H9 (cell line): ENCODE measurements at regions not wholly inside any gene's neighbourhood (a gene's known extent, or its start where the extent isn't known, plus 50 kb on each side); places are given as distances from the start of the nearest gene placed in this dataset.
A peak's percentile ranks its signal among the peaks of the same experiment; 100 is the strongest.

Source experiments
- DNase-seq: peaks from one replicate; pipeline ENCODE4 v3.0.0-alpha.2; 2017
- H2AFZ ChIP-seq: one replicate; pipeline ENCODE4 v1.6.1; 2013; ENCODE audit warnings: mild to moderate bottlenecking, low read length, control low read depth, moderate library complexity
- H2AK5ac ChIP-seq: 2 replicates; pipeline ENCODE4 v1.6.1; 2013; ENCODE audit warnings: low read length, control low read depth, mixed read lengths; ENCODE audit not compliant: insufficient read length
- H2BK120ac ChIP-seq: one replicate; pipeline ENCODE4 v1.6.1; 2013; ENCODE audit warnings: low read depth, mild to moderate bottlenecking, low read length, control low read depth, inconsistent platforms; ENCODE audit not compliant: poor library complexity, severe bottlenecking
- H2BK12ac ChIP-seq: 2 replicates; pipeline ENCODE4 v1.6.1; 2013; ENCODE audit warnings: low read length, control low read depth, mixed read lengths, low read depth; ENCODE audit not compliant: insufficient read length
- H2BK15ac ChIP-seq: 2 replicates; pipeline ENCODE4 v1.6.1; 2013; ENCODE audit warnings: low read depth, low read length, control low read depth
- H2BK20ac ChIP-seq: one replicate; pipeline ENCODE4 v1.6.1; 2013; ENCODE audit warnings: low read depth, mild to moderate bottlenecking, low read length, control low read depth, inconsistent platforms; ENCODE audit not compliant: poor library complexity, severe bottlenecking
- H2BK5ac ChIP-seq: 2 replicates; pipeline ENCODE4 v1.6.1; 2013; ENCODE audit warnings: low read length, control low read depth, mixed read lengths; ENCODE audit not compliant: insufficient read length
- H3K14ac ChIP-seq: 2 replicates; pipeline ENCODE4 v1.6.1; 2013; ENCODE audit warnings: low read length, control low read depth; ENCODE audit not compliant: insufficient read depth
- H3K18ac ChIP-seq: 2 replicates; pipeline ENCODE4 v1.6.1; 2013; ENCODE audit warnings: low read depth, mild to moderate bottlenecking, mixed read lengths, low read length, control low read depth; ENCODE audit not compliant: insufficient read length
- H3K23ac ChIP-seq: 2 replicates; pipeline ENCODE4 v1.6.1; 2013; ENCODE audit warnings: low read length, control low read depth, mixed read lengths, low read depth; ENCODE audit not compliant: insufficient read length
- H3K23me2 ChIP-seq: 2 replicates; pipeline ENCODE4 v1.6.1; 2013; ENCODE audit warnings: low read depth, mild to moderate bottlenecking, mixed read lengths, low read length, control low read depth; ENCODE audit not compliant: insufficient read length, poor library complexity, severe bottlenecking
- H3K27ac ChIP-seq: 2 replicates; pipeline ENCODE4 v1.5.1; 2013; ENCODE audit warnings: low read length, control low read depth, mixed read lengths, low read depth; ENCODE audit not compliant: insufficient read length
- H3K27me3 ChIP-seq: 2 replicates; pipeline ENCODE4 v1.6.1; 2013; ENCODE audit warnings: low read length, control low read depth, inconsistent platforms; ENCODE audit not compliant: insufficient read depth
- H3K4ac ChIP-seq: 2 replicates; pipeline ENCODE4 v1.6.1; 2013; ENCODE audit warnings: low read depth, mild to moderate bottlenecking, control low read depth, inconsistent platforms, low read length, moderate library complexity
- H3K4me1 ChIP-seq: 2 replicates; pipeline ENCODE4 v1.6.1; 2013; ENCODE audit warnings: low read length, control low read depth, inconsistent platforms; ENCODE audit not compliant: insufficient read depth
- H3K4me2 ChIP-seq: 2 replicates; pipeline ENCODE4 v1.6.1; 2013; ENCODE audit warnings: low read length, control low read depth, mixed read lengths; ENCODE audit not compliant: insufficient read length, insufficient read depth
- H3K56ac ChIP-seq: 2 replicates; pipeline ENCODE4 v1.6.1; 2013; ENCODE audit warnings: low read depth, mild to moderate bottlenecking, mixed read lengths, low read length, control low read depth; ENCODE audit not compliant: insufficient read length
- H3K79me1 ChIP-seq: 2 replicates; pipeline ENCODE4 v1.6.1; 2013; ENCODE audit warnings: low read depth, mild to moderate bottlenecking, moderate library complexity, low read length, control low read depth, inconsistent platforms; ENCODE audit not compliant: insufficient read depth, poor library complexity, severe bottlenecking
- H3K79me2 ChIP-seq: 2 replicates; pipeline ENCODE4 v1.6.1; 2013; ENCODE audit warnings: low read length, control low read depth, inconsistent platforms; ENCODE audit not compliant: insufficient read depth
- H3K9ac ChIP-seq: 2 replicates; pipeline ENCODE4 v1.6.1; 2013; ENCODE audit warnings: low read length, control low read depth, mixed read lengths; ENCODE audit not compliant: insufficient read length; ENCODE audit errors: extremely low read depth
- H3K9me3 ChIP-seq: one replicate; pipeline ENCODE4 v1.6.1; 2013; ENCODE audit warnings: low read depth, low read length, inconsistent platforms; ENCODE audit not compliant: control insufficient read depth
- H3T11ph ChIP-seq: one replicate; pipeline ENCODE4 v1.6.1; 2013; ENCODE audit warnings: mild to moderate bottlenecking, low read length, control low read depth, inconsistent platforms
- H4K20me1 ChIP-seq: one replicate; pipeline ENCODE4 v1.6.1; 2013; ENCODE audit not compliant: control insufficient read depth, insufficient read length, insufficient read depth
- H4K5ac ChIP-seq: 2 replicates; pipeline ENCODE4 v1.6.1; 2013; ENCODE audit warnings: low read depth, mild to moderate bottlenecking, mixed read lengths, low read length, control low read depth; ENCODE audit not compliant: insufficient read length
- H4K8ac ChIP-seq: replicated peaks from 2 replicates; pipeline ENCODE4 v1.6.1; 2013; ENCODE audit warnings: low read length, control low read depth, mixed read lengths, low read depth; ENCODE audit not compliant: insufficient read length
- H4K91ac ChIP-seq: 2 replicates; pipeline ENCODE4 v1.6.1; 2013; ENCODE audit warnings: low read depth, mild to moderate bottlenecking, moderate library complexity, mixed read lengths, low read length, control low read depth; ENCODE audit not compliant: insufficient read length
- H3K27ac Mint-ChIP-seq, 3 experiments: 2 replicates in 2 of 3; 3 replicates in 1 of 3; pipeline ENCODE4 v1.8.0; 2020 to 2021; ENCODE audit warnings: mixed read lengths in 3 of 3, mild to moderate bottlenecking in 1 of 3, moderate library complexity in 1 of 3
- H3K27me3 Mint-ChIP-seq: 2 replicates; pipeline ENCODE4 v1.8.0; 2021; ENCODE audit warnings: low read depth, mild to moderate bottlenecking, moderate library complexity, mixed read lengths
- H3K36me3 Mint-ChIP-seq, 3 experiments: 2 replicates in 2 of 3; 3 replicates in 1 of 3; pipeline ENCODE4 v1.8.0; 2020 to 2021; ENCODE audit warnings: low read depth in 3 of 3, mixed read lengths in 3 of 3; ENCODE audit not compliant: insufficient read depth in 1 of 3
- H3K4me1 Mint-ChIP-seq, 2 experiments: 2 replicates each; pipeline ENCODE4 v1.8.0; 2020; ENCODE audit warnings: mixed read lengths in 2 of 2
- H3K4me3 Mint-ChIP-seq, 2 experiments: 2 replicates in 1 of 2; 3 replicates in 1 of 2; pipeline ENCODE4 v1.8.0; 2020 to 2021; ENCODE audit warnings: mild to moderate bottlenecking in 2 of 2, mixed read lengths in 2 of 2, moderate library complexity in 1 of 2
- H3K9me3 Mint-ChIP-seq, 2 experiments: 2 replicates in 1 of 2; 3 replicates in 1 of 2; pipeline ENCODE4 v1.8.0; 2020; ENCODE audit warnings: mild to moderate bottlenecking in 2 of 2, mixed read lengths in 2 of 2, moderate library complexity in 1 of 2
- CTCF ChIP-seq: fragments of 200-600 bp; sonication (generic); conservative IDR thresholded peaks from 3 replicates; pipeline ENCODE4 v1.8.0; 2021; ENCODE audit warnings: antibody characterized with exemption, mild to moderate bottlenecking
- WGBS: extraction: QIAGEN DNeasy Blood & Tissue Kit; methylation state at CpG from one replicate; pipeline ENCODE4 v1.1.7; 2013; ENCODE audit warnings: missing lambda C conversion rate, low lambda C conversion rate, mixed read lengths; ENCODE audit not compliant: insufficient read length; ENCODE audit errors: extremely low coverage; 5-methylcytosine and 5-hydroxymethylcytosine counted together

GRCh38 chr15:62717496-62717895, 325.1 kb upstream of the TPM1 start:
- no peak overlapping the region for H2AFZ ChIP-seq
- H2BK15ac ChIP-seq, result no peak overlapping the region
- WGBS, result no CpG with 5 or more reads among the region's 6 CpGs
- H3K14ac ChIP-seq, result no peak overlapping the region
- H3K4me1 ChIP-seq, result no peaks in the 10 kb centered on the region
- peaks cover 2 to 23% (median 5%) of the 10 kb centered on the region in 3 experiments; a peak in 4 of 7 replicates for H3K36me3 Mint-ChIP-seq
- H3K4ac ChIP-seq, result no peak overlapping the region
- no peaks in the 10 kb centered on the region for H3K79me1 ChIP-seq
- H4K20me1 ChIP-seq, result no peaks in the 10 kb centered on the region
- no peak overlapping the region for H2BK12ac ChIP-seq
- no peak overlapping the region for H3K9ac ChIP-seq
- no peak overlapping the region for H2BK120ac ChIP-seq
- no peak overlapping the region for H3T11ph ChIP-seq
- no peak overlapping the region for H3K4me3 Mint-ChIP-seq
- H4K8ac ChIP-seq, result no peak overlapping the region
- H4K5ac ChIP-seq, result no peak overlapping the region
- no peak overlapping the region for H3K56ac ChIP-seq
- no peak overlapping the region for H3K27ac ChIP-seq
- no peaks in the 10 kb centered on the region for H3K4me1 Mint-ChIP-seq
- no peak for DNase-seq
- peak overlapping the region in 1 of 3 experiments; percentile 52; a peak in 1 of 7 replicates for H3K27ac Mint-ChIP-seq
- H3K27me3 ChIP-seq, result no peaks in the 10 kb centered on the region
- no peak overlapping the region for H3K18ac ChIP-seq
- no peak overlapping the region for H2BK20ac ChIP-seq
- H3K27me3 Mint-ChIP-seq, result no peaks in the 10 kb centered on the region
- no peak overlapping the region for H2BK5ac ChIP-seq
- H3K79me2 ChIP-seq, result no peaks in the 10 kb centered on the region
- no peak overlapping the region for H3K23ac ChIP-seq
- no peak overlapping the region for H4K91ac ChIP-seq
- no peaks in the 10 kb centered on the region for H3K9me3 Mint-ChIP-seq
- no peaks in the 10 kb centered on the region for H3K9me3 ChIP-seq
- H2AK5ac ChIP-seq, result no peak overlapping the region
- H3K4me2 ChIP-seq, result no peak overlapping the region
- no peaks in the 10 kb centered on the region for H3K23me2 ChIP-seq
- no peak for TF ChIP-seq CTCF
